Body of pancreas (tissue), 4 donors: ENCODE measurements at regions not wholly inside any gene's neighbourhood (a gene's known extent, or its start where the extent isn't known, plus 50 kb on each side); places are given as distances from the start of the nearest gene placed in this dataset.

ENCODE experiments used
- ATAC-seq: fragments of 150-250 bp; one replicate; pipeline ENCODE4 v1.9.1; 2016
- DNase-seq, 4 donors: peaks; one replicate each; pipeline ENCODE4 v3.0.0-alpha.2; 2019
- H3K27ac ChIP-seq, 4 donors: fragments of 200-600 bp; sonication (generic); 1 replicate in 3 of 4; 2 replicates in 1 of 4; pipeline versions ENCODE4 v1.5.1 to v1.6.1; 2016 to 2019; ENCODE audit warnings: mild to moderate bottlenecking in 1 of 4, mixed read lengths in 1 of 4, moderate library complexity in 1 of 4
- H3K27me3 ChIP-seq, 2 donors: fragments of 200-600 bp; sonication (generic); one replicate each; pipeline ENCODE4 v1.6.0; 2016; ENCODE audit warnings: mild to moderate bottlenecking in 1 of 2
- H3K36me3 ChIP-seq, 2 donors: fragments of 200-600 bp; sonication (generic); replicated peaks in 1 of 2; 2 replicates each; pipeline ENCODE4 v1.5.1; 2016; ENCODE audit warnings: low read depth in 2 of 2; ENCODE audit not compliant: insufficient read depth in 1 of 2
- H3K4me1 ChIP-seq: fragments of 200-600 bp; sonication (generic); one replicate; pipeline ENCODE4 v1.6.0; 2016
- H3K4me3 ChIP-seq, 2 donors: fragments of 200-600 bp; sonication (generic); 1 replicate in 1 of 2; 2 replicates in 1 of 2; pipeline ENCODE4 v1.5.1; 2016 to 2019
- H3K9me3 ChIP-seq, 3 donors: fragments of 200-600 bp; sonication (generic); 1 replicate in 2 of 3; 2 replicates in 1 of 3; pipeline ENCODE4 v1.5.1; 2016
- POLR2A ChIP-seq, 3 donors: fragments of 450-650 bp; IDR thresholded peaks; one replicate each; pipeline ENCODE4 v1.6.1; 2016; ENCODE audit warnings: antibody characterized with exemption in 3 of 3, mild to moderate bottlenecking in 2 of 3
- WGBS, 2 donors: methylation state at CpG; one replicate each; pipeline ENCODE4 v1.1.5; 2017; 5-methylcytosine and 5-hydroxymethylcytosine counted together
- intact Hi-C: fragments of 100-400 bp; cut with DNase I; formaldehyde crosslinking; loops from one replicate; pipeline ENCODE4 v1.15.1; 2023
- TF ChIP-seq, protein P1 (sequence below), 7 experiments: fragments of 450-650 bp in 4 of 7; fragments of 200-600 bp in 3 of 7; sonication (generic) in 3 of 7; IDR thresholded peaks; one replicate each; pipeline ENCODE4 v1.5.1; 2016 to 2019; ENCODE audit warnings: antibody characterized with exemption in 7 of 7

DNA sequence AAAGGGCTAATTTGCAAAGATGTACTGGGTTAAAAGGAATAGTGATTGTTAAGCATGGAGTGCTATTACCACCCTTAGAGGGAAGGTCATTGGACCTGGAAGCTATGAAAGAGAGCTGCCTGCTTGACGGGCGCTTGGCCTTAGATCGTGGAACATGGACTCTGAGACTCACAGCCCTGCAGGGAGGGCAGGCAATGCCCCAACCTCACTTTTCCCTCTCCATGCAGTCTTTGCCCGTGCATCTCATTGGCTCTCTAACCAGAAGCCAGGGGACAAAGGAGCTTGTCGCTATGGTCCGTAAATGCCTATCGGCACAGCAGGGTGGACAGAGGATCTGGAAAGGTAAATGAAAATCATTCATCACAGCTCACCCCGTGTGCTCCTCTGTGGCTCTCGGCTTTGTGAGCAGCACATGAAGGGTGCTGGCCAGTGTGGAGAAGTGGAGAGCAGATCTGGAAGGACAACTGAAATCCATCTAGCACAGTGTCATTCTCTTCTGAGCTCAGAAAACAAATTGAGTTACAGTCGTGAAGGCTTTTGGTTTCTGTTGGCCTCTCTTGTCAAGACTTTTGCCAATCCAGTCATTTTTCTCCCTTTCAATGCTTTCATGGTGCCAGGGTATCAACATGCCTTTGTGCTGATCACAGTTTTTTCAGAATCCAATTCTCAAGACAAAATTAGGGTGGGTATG lies 186.2 kb downstream of the SNX18 start:
- intact Hi-C loops = no loop called here
- no peaks in the 10 kb centered on the region for H3K36me3 ChIP-seq
- DNase-seq = no peak
- H3K27ac ChIP-seq = no peak overlapping the region
- no peak overlapping the region for H3K4me3 ChIP-seq
- TF ChIP-seq, protein P1, sequence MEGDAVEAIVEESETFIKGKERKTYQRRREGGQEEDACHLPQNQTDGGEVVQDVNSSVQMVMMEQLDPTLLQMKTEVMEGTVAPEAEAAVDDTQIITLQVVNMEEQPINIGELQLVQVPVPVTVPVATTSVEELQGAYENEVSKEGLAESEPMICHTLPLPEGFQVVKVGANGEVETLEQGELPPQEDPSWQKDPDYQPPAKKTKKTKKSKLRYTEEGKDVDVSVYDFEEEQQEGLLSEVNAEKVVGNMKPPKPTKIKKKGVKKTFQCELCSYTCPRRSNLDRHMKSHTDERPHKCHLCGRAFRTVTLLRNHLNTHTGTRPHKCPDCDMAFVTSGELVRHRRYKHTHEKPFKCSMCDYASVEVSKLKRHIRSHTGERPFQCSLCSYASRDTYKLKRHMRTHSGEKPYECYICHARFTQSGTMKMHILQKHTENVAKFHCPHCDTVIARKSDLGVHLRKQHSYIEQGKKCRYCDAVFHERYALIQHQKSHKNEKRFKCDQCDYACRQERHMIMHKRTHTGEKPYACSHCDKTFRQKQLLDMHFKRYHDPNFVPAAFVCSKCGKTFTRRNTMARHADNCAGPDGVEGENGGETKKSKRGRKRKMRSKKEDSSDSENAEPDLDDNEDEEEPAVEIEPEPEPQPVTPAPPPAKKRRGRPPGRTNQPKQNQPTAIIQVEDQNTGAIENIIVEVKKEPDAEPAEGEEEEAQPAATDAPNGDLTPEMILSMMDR (IDR thresholded peaks at IDR 0.05) = no peak
- no peak for TF ChIP-seq POLR2A (IDR thresholded peaks at IDR 0.05)
- no peaks in the 10 kb centered on the region for H3K27me3 ChIP-seq
- 68% methylated on average over 10 of the region's 10 CpGs for WGBS, 2 donors
- ATAC-seq = no peak
- H3K9me3 ChIP-seq = no peaks in the 10 kb centered on the region
- H3K4me1 ChIP-seq = no peaks in the 10 kb centered on the region

DNA sequence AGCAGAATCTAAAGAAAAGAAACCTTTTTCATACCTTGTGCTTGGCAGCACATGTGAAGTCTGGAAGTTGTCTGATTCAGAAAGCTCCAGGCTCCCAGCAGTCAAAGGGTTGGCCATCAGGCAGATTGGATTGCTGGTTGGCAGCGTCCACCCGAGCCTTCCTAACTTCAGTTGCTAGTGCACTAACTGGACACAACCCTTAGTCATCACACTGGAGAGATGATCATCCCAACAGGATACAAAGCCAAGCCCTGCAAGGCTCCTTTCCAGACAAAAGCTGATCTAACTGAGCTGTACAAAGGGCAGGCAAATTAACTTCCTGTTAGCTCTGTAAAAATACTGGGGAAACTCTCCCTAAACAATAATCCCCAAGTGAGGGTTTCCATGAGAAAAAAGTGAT lies 185.6 kb downstream of the SNX18 start:
- Histone ChIP-seq H3K27me3 (no peaks in the 10 kb centered on the region), H3K36me3 (no peaks in the 10 kb centered on the region), H3K4me3 (no peak overlapping the region), H3K9me3 (no peaks in the 10 kb centered on the region), H3K4me1 (no peaks in the 10 kb centered on the region), H3K27ac (no peak overlapping the region)
- 34 to 44% methylated on average over 2 of the region's 2 CpGs for WGBS, 2 donors
- ATAC-seq (peak; percentile 40), DNase-seq (peak in 2 of 4 donors; percentile 25 to 29)
- no peak for TF ChIP-seq POLR2A (IDR thresholded peaks at IDR 0.05)
- TF ChIP-seq, protein P1 (IDR thresholded peaks at IDR 0.05) = no peak
- intact Hi-C loops = no loop called here

DNA sequence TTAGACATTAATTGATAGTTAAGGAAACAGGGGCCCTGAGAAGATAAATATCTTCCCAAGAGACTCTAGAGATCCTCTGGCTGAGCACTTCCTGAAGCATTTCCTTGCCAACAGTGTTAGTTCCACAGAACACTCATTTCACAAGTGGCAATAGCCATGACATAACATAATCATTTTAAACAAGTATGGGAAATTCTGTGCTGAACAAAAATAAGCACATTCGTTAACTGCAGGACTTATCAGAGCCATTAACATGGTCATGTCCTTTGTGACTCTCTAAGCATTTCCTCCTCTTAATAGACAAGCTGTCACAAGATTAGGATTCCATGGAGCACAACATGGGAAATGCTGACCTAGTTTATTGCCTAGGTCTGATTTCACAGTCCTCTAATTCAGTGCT lies 184.9 kb downstream of the SNX18 start:
- ATAC-seq (no peak), DNase-seq (no peak)
- no peaks in the 10 kb centered on the region for H3K9me3 ChIP-seq
- 50 to 62% methylated on average over 1 of the region's 1 CpG for whole genome bisulfite sequencing, 2 donors
- H3K4me1 ChIP-seq = no peaks in the 10 kb centered on the region
- H3K27ac ChIP-seq = no peak overlapping the region
- TF ChIP-seq POLR2A (IDR thresholded peaks at IDR 0.05) = no peak
- TF ChIP-seq, protein P1 (IDR thresholded peaks at IDR 0.05) = no peak
- intact Hi-C loops = no loop called here
- no peak overlapping the region for H3K4me3 ChIP-seq
- H3K36me3 ChIP-seq = no peaks in the 10 kb centered on the region
- H3K27me3 ChIP-seq = no peaks in the 10 kb centered on the region

DNA sequence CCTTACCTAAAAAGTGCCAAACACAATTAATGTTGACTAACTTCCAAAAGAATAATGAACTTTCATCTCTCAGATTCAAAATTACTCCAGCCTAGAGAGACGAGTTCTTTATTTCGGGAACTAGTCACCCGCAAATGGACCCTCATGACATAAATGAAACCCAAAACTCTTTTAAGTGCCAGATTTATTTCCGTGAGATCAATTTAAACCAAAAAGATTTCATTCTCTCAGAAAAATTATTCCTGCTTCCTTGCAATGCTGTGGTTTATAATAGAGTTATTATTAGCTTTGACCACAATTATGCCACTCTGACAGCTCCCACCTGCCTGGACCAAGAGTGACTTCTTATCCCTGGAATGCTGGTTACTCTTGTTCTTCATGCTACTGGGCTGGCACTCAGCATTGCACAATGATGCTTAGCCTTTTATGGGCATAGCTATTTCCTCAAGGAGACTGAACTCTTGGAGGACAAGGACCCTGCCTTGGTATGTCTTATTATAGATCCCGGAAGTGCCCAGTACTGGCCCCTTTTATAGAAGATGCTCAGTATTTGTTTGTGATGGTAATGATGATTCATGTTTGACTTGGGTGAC lies 183.5 kb downstream of the SNX18 start:
- Histone ChIP-seq H3K4me1 (no peaks in the 10 kb centered on the region), H3K4me3 (no peak overlapping the region), H3K27me3 (no peaks in the 10 kb centered on the region), H3K36me3 (no peaks in the 10 kb centered on the region), H3K27ac (no peak overlapping the region), H3K9me3 (no peaks in the 10 kb centered on the region)
- ATAC-seq (no peak), DNase-seq (peak in 3 of 4 donors; percentile 15 to 51 (median 43))
- intact Hi-C loops = no loop called here
- 73 to 83% methylated on average over 5 of the region's 5 CpGs for WGBS, 2 donors
- TF ChIP-seq POLR2A (IDR thresholded peaks at IDR 0.05) = no peak
- TF ChIP-seq, protein P1 (IDR thresholded peaks at IDR 0.05) = no peak

DNA sequence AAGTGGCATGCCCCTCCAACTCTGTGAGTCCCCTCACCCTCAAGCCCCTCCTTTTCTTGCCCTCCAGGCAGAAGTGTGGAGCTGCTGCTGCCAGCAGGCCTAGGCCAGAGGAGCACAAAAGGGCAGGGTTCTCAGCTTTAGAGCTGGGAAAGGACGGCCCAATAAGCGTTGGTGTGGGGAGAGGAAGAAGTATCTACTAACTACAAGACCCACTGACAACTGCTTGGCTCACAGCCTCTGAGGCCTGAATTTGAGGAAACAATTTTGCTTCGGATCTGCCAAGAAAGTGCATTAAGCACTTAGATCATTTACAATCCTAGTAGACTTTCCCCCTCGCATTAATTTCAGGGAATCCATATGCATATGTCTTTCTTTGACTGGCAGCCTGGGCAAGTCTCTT lies 179.4 kb downstream of the SNX18 start:
- Histone ChIP-seq H3K4me1 (no peaks in the 10 kb centered on the region), H3K4me3 (no peak overlapping the region), H3K36me3 (no peaks in the 10 kb centered on the region), H3K27ac (no peak overlapping the region), H3K9me3 (no peaks in the 10 kb centered on the region), H3K27me3 (no peaks in the 10 kb centered on the region)
- DNase-seq (no peak), ATAC-seq (no peak)
- TF ChIP-seq, protein P1 (IDR thresholded peaks at IDR 0.05) = no peak
- TF ChIP-seq POLR2A (IDR thresholded peaks at IDR 0.05) = no peak
- 64 to 66% methylated on average over 4 of the region's 4 CpGs for WGBS, 2 donors
- intact Hi-C loops = no loop called here
